Gastrocnemius medialis (tissue), 4 donors: ENCODE measurements at regions not wholly inside any gene's neighbourhood (a gene's known extent, or its start where the extent isn't known, plus 50 kb on each side); places are given as distances from the start of the nearest gene placed in this dataset.
"Not testable (repeated sequence)": the region's sequence is repeated elsewhere in the genome, so short reads cannot be mapped to it uniquely, and the experiment has no call there.

ENCODE experiments used
- ATAC-seq, 2 donors: fragments of 150-250 bp; one replicate each; pipeline ENCODE4 v1.9.1; 2016
- DNase-seq, 2 donors: peaks; one replicate each; pipeline ENCODE4 v3.0.0-alpha.2; 2019
- H3K27ac ChIP-seq, 4 donors: fragments of 200-600 bp; sonication (generic); 1 replicate in 1 of 4; 2 replicates in 3 of 4; pipeline ENCODE4 v1.5.1; 2016 to 2018; ENCODE audit warnings: mild to moderate bottlenecking in 2 of 4, moderate library complexity in 1 of 4
- H3K27me3 ChIP-seq, 3 donors: fragments of 200-600 bp; sonication (generic) in 2 of 3; 1 replicate in 1 of 3; 2 replicates in 2 of 3; pipeline versions ENCODE4 v1.5.1 to v1.6.0; 2016 to 2019; ENCODE audit warnings: mild to moderate bottlenecking in 1 of 3, moderate library complexity in 1 of 3
- H3K36me3 ChIP-seq, 2 donors: fragments of 200-600 bp; sonication (generic) in 1 of 2; one replicate each; pipeline ENCODE4 v1.5.1; 2017 to 2018
- H3K4me1 ChIP-seq, 2 donors: fragments of 200-600 bp; sonication (generic) in 1 of 2; one replicate each; pipeline ENCODE4 v1.5.1; 2016 to 2017; ENCODE audit warnings: mild to moderate bottlenecking in 2 of 2
- H3K4me3 ChIP-seq, 4 donors: fragments of 200-600 bp; sonication (generic) in 3 of 4; 1 replicate in 1 of 4; 2 replicates in 3 of 4; pipeline ENCODE4 v1.5.1; 2016 to 2019; ENCODE audit warnings: mild to moderate bottlenecking in 2 of 4
- H3K9me3 ChIP-seq, 3 donors: fragments of 200-600 bp; sonication (generic) in 2 of 3; 1 replicate in 1 of 3; 2 replicates in 2 of 3; pipeline ENCODE4 v1.5.1; 2016 to 2019
- CTCF ChIP-seq, 5 experiments: fragments of 450-650 bp in 3 of 5; fragments of 200-600 bp in 2 of 5; sonication (generic) in 2 of 5; IDR thresholded peaks in 4 of 5; conservative IDR thresholded peaks in 1 of 5; 1 replicate in 4 of 5; 2 replicates in 1 of 5; pipeline ENCODE4 v1.5.1; 2016 to 2019; ENCODE audit warnings: antibody characterized with exemption in 5 of 5, mild to moderate bottlenecking in 3 of 5, moderate library complexity in 3 of 5
- POLR2A ChIP-seq, 2 donors: fragments of 450-650 bp; IDR thresholded peaks; one replicate each; pipeline ENCODE4 v1.6.1; 2017; ENCODE audit warnings: antibody characterized with exemption in 2 of 2, mild to moderate bottlenecking in 2 of 2, moderate library complexity in 2 of 2
- in situ Hi-C, 4 donors: fragments of 200-750 bp; cut with MboI; loops; one replicate each; pipeline versions ENCODE4 v1.15.0 to v1.8.0; 2017; ENCODE audit warnings: low sequenced_read_pairs in 4 of 4
- intact Hi-C: fragments of 100-400 bp; cut with DNase I; formaldehyde crosslinking; loops from one replicate; pipeline ENCODE4 v1.15.1; 2023; ENCODE audit warnings: low total_unique reads

DNA sequence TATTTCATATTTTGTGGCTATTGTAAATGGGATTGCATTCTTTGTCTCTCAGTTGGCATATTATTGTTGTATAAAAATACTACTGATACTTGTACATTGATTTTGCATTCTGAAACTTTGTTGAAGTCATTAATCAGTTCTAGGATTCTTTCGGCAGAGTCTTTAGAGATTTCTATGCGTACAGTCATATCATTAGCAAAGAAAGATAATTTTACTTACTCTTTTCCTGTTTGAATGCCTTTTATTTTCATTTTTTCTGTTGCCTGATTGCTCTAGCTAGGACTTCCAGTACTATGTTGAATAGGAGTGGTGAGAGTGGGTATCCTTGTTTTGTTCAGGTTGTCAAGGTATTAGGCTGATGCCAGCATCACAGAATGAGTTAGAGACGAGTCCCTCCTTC, 722.0 kb upstream of the PCDH10 start:
- intact Hi-C loops = no loop called here
- Histone ChIP-seq H3K27me3 (no peaks in the 10 kb centered on the region), H3K27ac (no peak overlapping the region), H3K4me1 (no peaks in the 10 kb centered on the region), H3K4me3 (no peak overlapping the region), H3K9me3 (no peaks in the 10 kb centered on the region), H3K36me3 (no peaks in the 10 kb centered on the region)
- TF ChIP-seq POLR2A (IDR thresholded peaks at IDR 0.05) (no peak), CTCF (IDR thresholded peaks at IDR 0.05 in 4 of 5, conservative IDR thresholded peaks at IDR 0.05 in 1 of 5) (no peak)
- ATAC-seq (no peak), DNase-seq (no peak)
- in situ Hi-C loops = no loop called here

- Histone ChIP-seq H3K4me1 (no peaks in the 10 kb centered on the region), H3K9me3 (no peaks in the 10 kb centered on the region), H3K27me3 (no peaks in the 10 kb centered on the region), H3K4me3 (no peak overlapping the region), H3K27ac (no peak overlapping the region), H3K36me3 (no peaks in the 10 kb centered on the region)
- DNase-seq = no peak
- no peak for ATAC-seq
- in situ Hi-C loops (no loop called here), intact Hi-C loops (no loop called here)
- TF ChIP-seq CTCF (IDR thresholded peaks at IDR 0.05 in 4 of 5, conservative IDR thresholded peaks at IDR 0.05 in 1 of 5) (no peak), POLR2A (IDR thresholded peaks at IDR 0.05) (no peak)
Measured at GRCh38 chr4:132437117-132437516, 712.0 kb upstream of the PCDH10 start.

- no peaks in the 10 kb centered on the region for H3K36me3 ChIP-seq
- H3K4me3 ChIP-seq = no peak overlapping the region
- in situ Hi-C loops (no loop called here), intact Hi-C loops (no loop called here)
- H3K27ac ChIP-seq = no peak overlapping the region
- ATAC-seq (no peak), DNase-seq (no peak)
- TF ChIP-seq CTCF (IDR thresholded peaks at IDR 0.05 in 4 of 5, conservative IDR thresholded peaks at IDR 0.05 in 1 of 5) (no peak), POLR2A (IDR thresholded peaks at IDR 0.05) (no peak)
- H3K4me1 ChIP-seq = no peaks in the 10 kb centered on the region
- H3K9me3 ChIP-seq = no peaks in the 10 kb centered on the region
- H3K27me3 ChIP-seq = no peaks in the 10 kb centered on the region
Measured at GRCh38 chr4:132445386-132445785, 703.7 kb upstream of the PCDH10 start.

GRCh38 chr4:132457987-132458386, 691.1 kb upstream of the PCDH10 start:
- ATAC-seq, DNase-seq, in situ Hi-C loops, H3K27ac ChIP-seq, H3K9me3 ChIP-seq, H3K27me3 ChIP-seq, intact Hi-C loops, H3K4me3 ChIP-seq, H3K36me3 ChIP-seq, H3K4me1 ChIP-seq: not testable (repeated sequence)

DNA sequence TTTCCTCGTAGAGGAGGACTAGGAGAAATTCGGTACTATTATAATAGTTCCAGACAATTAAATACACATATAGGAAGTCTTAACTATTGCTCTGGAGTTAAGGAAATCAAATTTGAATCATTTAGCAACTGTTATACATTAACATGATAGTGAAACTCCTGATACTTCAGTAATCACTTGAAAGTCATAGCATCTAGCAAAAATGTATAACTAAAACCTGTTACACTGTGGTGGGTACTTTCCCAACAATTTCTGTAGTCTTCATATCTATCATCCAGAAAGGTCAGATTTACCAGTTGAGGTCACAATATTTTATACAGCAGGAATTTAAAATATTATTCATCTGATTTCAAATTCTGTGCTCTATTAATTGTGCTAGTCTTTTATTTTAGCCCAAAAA, 669.6 kb upstream of the PCDH10 start:
- DNase-seq (no peak), ATAC-seq (no peak)
- Histone ChIP-seq H3K4me1 (no peaks in the 10 kb centered on the region), H3K36me3 (no peaks in the 10 kb centered on the region), H3K27me3 (no peaks in the 10 kb centered on the region), H3K9me3 (no peaks in the 10 kb centered on the region), H3K27ac (no peak overlapping the region), H3K4me3 (no peak overlapping the region)
- in situ Hi-C loops = no loop called here
- intact Hi-C loops = no loop called here
- TF ChIP-seq POLR2A (IDR thresholded peaks at IDR 0.05) (no peak), CTCF (IDR thresholded peaks at IDR 0.05 in 4 of 5, conservative IDR thresholded peaks at IDR 0.05 in 1 of 5) (no peak)
